Inferior parietal cortex (tissue), 1 donor: ENCODE measurements at regions not wholly inside any gene's neighbourhood (a gene's known extent, or its start where the extent isn't known, plus 50 kb on each side); places are given as distances from the start of the nearest gene placed in this dataset.

Source experiments
- DNase-seq: peaks from one replicate; pipeline ENCODE4 v3.0.0-alpha.2; 2016; ENCODE audit errors: extremely low spot score

- DNase-seq = no peak
Observed at GRCh38 chr1:90201467-90202358, 206.8 kb downstream of the ZNF326 start.

- no peak for DNase-seq
Observed at GRCh38 chr1:90200646-90201205, 205.8 kb downstream of the ZNF326 start.

GRCh38 chr1:90198616-90199332, 203.9 kb downstream of the ZNF326 start:
- DNase-seq = no peak

- DNase-seq = no peak
Observed at GRCh38 chr1:90193116-90193515, 198.2 kb downstream of the ZNF326 start.

- DNase-seq = no peak
Observed at GRCh38 chr1:90192408-90192807, 197.5 kb downstream of the ZNF326 start.

GRCh38 chr1:90190523-90190922, 195.6 kb downstream of the ZNF326 start:
- no peak for DNase-seq

- DNase-seq = no peak
Observed at GRCh38 chr1:90189889-90190288, 195.0 kb downstream of the ZNF326 start.

- no peak for DNase-seq
Observed at GRCh38 chr1:90187323-90187585, 192.3 kb downstream of the ZNF326 start.

GRCh38 chr1:90186506-90187322, 191.8 kb downstream of the ZNF326 start:
- DNase-seq = no peak

- no peak for DNase-seq
Observed at GRCh38 chr1:90176530-90176929, 181.6 kb downstream of the ZNF326 start.

GRCh38 chr1:90175490-90176167, 180.7 kb downstream of the ZNF326 start:
- no peak for DNase-seq

GRCh38 chr1:90174246-90174645, 179.3 kb downstream of the ZNF326 start:
- DNase-seq = no peak

GRCh38 chr1:90162216-90162615, 167.3 kb downstream of the ZNF326 start:
- no peak for DNase-seq

GRCh38 chr1:90161625-90162024, 166.7 kb downstream of the ZNF326 start:
- no peak for DNase-seq

- no peak for DNase-seq
Observed at GRCh38 chr1:90155721-90156487, 161.0 kb downstream of the ZNF326 start.

- no peak for DNase-seq
Observed at GRCh38 chr1:90154711-90155110, 159.8 kb downstream of the ZNF326 start.

GRCh38 chr1:90149101-90149500, 154.2 kb downstream of the ZNF326 start:
- DNase-seq = no peak

- DNase-seq = no peak
Observed at GRCh38 chr1:90147093-90147492, 152.2 kb downstream of the ZNF326 start.

- no peak for DNase-seq
Observed at GRCh38 chr1:90144820-90145219, 149.9 kb downstream of the ZNF326 start.

GRCh38 chr1:90143591-90143990, 148.7 kb downstream of the ZNF326 start:
- DNase-seq = no peak

- DNase-seq = no peak
Observed at GRCh38 chr1:90142697-90143096, 147.8 kb downstream of the ZNF326 start.
